ENCODE measurements at regions not wholly inside any gene's neighbourhood (a gene's known extent, or its start where the extent isn't known, plus 50 kb on each side); places are given as distances from the start of the nearest gene placed in this dataset.
"Not testable (repeated sequence)": the region's sequence is repeated elsewhere in the genome, so short reads cannot be mapped to it uniquely, and the experiment has no call there.

DNA sequence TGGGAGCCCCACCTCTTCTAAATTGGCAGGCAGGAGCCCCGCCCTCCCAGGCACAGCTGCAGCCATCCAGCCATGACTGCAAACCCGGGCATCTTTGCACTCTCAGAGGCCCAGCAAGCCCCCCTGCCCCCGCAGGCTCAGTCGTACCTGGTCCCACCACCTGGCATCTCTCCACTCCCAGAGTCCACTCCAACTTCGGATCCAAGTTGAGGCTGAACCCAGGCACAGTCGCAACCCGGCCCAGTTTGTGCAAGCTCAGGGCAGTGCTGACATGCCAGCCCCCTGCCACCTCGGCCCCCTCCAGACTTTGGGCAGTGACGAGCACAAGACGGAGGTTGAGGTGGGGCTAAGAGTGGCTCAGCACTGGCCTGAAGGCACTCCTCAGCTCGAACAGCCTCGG, 632.4 kb downstream of the CWH43 start:
- not testable (repeated sequence) for TF ChIP-seq POLR2AphosphoS5, POLR2A (IDR thresholded peaks at IDR 0.05)
- TF ChIP-seq, protein P1, sequence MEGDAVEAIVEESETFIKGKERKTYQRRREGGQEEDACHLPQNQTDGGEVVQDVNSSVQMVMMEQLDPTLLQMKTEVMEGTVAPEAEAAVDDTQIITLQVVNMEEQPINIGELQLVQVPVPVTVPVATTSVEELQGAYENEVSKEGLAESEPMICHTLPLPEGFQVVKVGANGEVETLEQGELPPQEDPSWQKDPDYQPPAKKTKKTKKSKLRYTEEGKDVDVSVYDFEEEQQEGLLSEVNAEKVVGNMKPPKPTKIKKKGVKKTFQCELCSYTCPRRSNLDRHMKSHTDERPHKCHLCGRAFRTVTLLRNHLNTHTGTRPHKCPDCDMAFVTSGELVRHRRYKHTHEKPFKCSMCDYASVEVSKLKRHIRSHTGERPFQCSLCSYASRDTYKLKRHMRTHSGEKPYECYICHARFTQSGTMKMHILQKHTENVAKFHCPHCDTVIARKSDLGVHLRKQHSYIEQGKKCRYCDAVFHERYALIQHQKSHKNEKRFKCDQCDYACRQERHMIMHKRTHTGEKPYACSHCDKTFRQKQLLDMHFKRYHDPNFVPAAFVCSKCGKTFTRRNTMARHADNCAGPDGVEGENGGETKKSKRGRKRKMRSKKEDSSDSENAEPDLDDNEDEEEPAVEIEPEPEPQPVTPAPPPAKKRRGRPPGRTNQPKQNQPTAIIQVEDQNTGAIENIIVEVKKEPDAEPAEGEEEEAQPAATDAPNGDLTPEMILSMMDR (IDR thresholded peaks at IDR 0.05), result not testable (repeated sequence)
